ENCODE measurements at regions not wholly inside any gene's neighbourhood (a gene's known extent, or its start where the extent isn't known, plus 50 kb on each side); places are given as distances from the start of the nearest gene placed in this dataset.
"Not testable (repeated sequence)": the region's sequence is repeated elsewhere in the genome, so short reads cannot be mapped to it uniquely, and the experiment has no call there.

DNA sequence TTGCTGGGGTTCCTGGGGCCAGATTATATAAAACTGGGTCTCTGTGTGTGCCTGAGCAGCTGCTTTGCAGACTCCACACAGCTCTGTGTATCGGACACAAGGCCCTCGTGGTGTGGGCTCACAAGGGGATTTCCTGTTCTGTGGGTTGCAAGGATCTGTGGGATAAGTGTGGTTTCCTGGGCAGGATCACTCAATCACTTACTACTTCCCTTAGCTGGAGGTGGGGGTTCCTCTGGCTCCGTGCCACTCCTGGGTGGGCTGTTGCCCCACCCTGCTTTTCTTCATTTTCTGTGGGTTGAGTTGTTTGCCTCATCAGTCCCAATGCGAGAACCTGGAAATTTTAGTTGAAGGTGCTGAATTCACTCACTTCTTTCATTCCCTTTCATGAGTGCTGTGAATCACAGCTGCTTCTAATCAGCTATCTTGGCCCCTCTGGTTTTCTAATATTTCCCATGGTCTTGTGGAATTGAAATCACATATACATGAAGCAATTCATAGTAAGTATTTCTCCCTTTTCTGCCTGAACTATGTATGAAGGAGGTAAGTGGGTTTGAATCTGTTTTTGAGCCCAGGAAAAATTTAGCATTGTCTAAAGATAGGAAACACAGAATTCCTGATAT is 196.3 kb downstream of the DCDC2C start:
- Histone ChIP-seq H3K36me3 (ENCODE audit: control insufficient read depth, insufficient read depth, low read length) (no peaks in the 10 kb centered on the region), H3K9me3 (no peaks in the 10 kb centered on the region; the same call in 1 of the 2 replicates), H3K27me3 (replicated peaks; ENCODE audit: control insufficient read depth, insufficient read depth, low read length) (no peaks in the 10 kb centered on the region), H3K4me3 (ENCODE audit: low read depth, low read length) (no peak overlapping the region), H3K4me1 (no peaks in the 10 kb centered on the region)
- no peak overlapping the region for H3K27ac Mint-ChIP-seq (ENCODE audit: unreplicated experiment)
- intact Hi-C loops (cut with micrococcal nuclease; ENCODE audit: unreplicated experiment) = no loop called here
- BruUV-seq (replicated peaks) = no TSS peak
- ChIA-PET CTCF (no interaction called here), POLR2A (no interaction called here)
- H3K4me1 Mint-ChIP-seq (ENCODE audit: low read depth, unreplicated experiment) = no peaks in the 10 kb centered on the region
- H3K4me3 Mint-ChIP-seq (ENCODE audit: unreplicated experiment) = no peak overlapping the region
- peaks cover 2% of the 10 kb centered on the region for H3K27me3 Mint-ChIP-seq (ENCODE audit: insufficient read depth, unreplicated experiment)
- DNase-seq = no peak
- TF ChIP-seq, protein P1, sequence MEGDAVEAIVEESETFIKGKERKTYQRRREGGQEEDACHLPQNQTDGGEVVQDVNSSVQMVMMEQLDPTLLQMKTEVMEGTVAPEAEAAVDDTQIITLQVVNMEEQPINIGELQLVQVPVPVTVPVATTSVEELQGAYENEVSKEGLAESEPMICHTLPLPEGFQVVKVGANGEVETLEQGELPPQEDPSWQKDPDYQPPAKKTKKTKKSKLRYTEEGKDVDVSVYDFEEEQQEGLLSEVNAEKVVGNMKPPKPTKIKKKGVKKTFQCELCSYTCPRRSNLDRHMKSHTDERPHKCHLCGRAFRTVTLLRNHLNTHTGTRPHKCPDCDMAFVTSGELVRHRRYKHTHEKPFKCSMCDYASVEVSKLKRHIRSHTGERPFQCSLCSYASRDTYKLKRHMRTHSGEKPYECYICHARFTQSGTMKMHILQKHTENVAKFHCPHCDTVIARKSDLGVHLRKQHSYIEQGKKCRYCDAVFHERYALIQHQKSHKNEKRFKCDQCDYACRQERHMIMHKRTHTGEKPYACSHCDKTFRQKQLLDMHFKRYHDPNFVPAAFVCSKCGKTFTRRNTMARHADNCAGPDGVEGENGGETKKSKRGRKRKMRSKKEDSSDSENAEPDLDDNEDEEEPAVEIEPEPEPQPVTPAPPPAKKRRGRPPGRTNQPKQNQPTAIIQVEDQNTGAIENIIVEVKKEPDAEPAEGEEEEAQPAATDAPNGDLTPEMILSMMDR (IDR thresholded peaks at IDR 0.05; ENCODE audit: insufficient read depth in 1 of 2, low read depth in 1 of 2, low read length in 1 of 2, severe bottlenecking in 1 of 2, unreplicated experiment in 1 of 2) = no peak
- no peaks in the 10 kb centered on the region for H3K36me3 Mint-ChIP-seq (ENCODE audit: insufficient read depth, unreplicated experiment)
- peaks cover 12% of the 10 kb centered on the region for H3K9me3 Mint-ChIP-seq (ENCODE audit: unreplicated experiment)

DNA sequence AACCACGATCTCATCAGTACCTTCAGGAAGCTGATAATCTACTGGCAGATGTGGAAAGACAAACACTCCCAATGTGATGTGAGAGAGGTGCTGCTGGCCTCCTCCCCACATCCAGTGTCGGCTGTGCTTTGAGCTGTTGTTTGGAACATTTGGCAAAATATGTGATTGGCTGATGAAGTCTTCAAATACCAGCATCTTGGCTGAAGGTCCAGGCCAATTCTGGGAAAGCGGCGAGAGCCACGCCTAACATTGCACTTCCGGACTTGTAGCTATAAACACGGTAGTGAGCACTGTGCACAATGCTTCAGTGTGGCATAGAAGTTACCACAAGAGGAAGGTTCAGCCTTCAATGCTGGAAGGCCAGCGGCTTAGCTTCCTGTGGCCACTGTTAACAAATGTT is 198.8 kb downstream of the DCDC2C start:
- no peaks in the 10 kb centered on the region for H3K36me3 ChIP-seq (ENCODE audit: control insufficient read depth, insufficient read depth, low read length)

DNA sequence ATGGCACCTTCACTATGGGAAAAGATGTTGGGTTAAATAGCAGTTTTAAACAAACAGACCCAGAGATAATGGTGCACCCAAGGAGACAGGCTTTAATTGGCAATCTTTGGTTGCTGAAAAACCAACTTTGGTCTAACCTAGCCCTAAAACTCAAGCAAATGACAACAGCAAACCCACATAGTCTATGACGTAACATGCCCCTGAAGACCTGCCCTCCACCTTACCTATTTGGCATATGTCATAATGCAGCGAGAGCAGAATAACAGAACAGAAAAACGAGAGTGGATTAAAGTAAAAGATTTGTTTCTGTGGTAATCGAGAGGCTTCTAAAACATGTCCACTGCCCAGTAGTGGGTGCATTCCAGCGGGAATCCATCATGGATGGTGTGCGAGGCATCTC is 200.7 kb downstream of the DCDC2C start:
- TF ChIP-seq, protein P1 (IDR thresholded peaks at IDR 0.05; ENCODE audit: insufficient read depth in 1 of 2, low read depth in 1 of 2, low read length in 1 of 2, severe bottlenecking in 1 of 2, unreplicated experiment in 1 of 2) = no peak
- Mint-ChIP-seq H3K27ac (ENCODE audit: unreplicated experiment) (no peak overlapping the region), H3K9me3 (ENCODE audit: unreplicated experiment) (peaks cover 21% of the 10 kb centered on the region), H3K4me1 (ENCODE audit: low read depth, unreplicated experiment) (no peaks in the 10 kb centered on the region), H3K27me3 (ENCODE audit: insufficient read depth, unreplicated experiment) (peaks cover 2% of the 10 kb centered on the region), H3K4me3 (ENCODE audit: unreplicated experiment) (no peak overlapping the region), H3K36me3 (ENCODE audit: insufficient read depth, unreplicated experiment) (no peaks in the 10 kb centered on the region)
- CTCF ChIA-PET = no interaction called here
- BruUV-seq (replicated peaks) = no TSS peak
- POLR2A ChIA-PET = no interaction called here
- no peak for DNase-seq
- intact Hi-C loops (cut with micrococcal nuclease; ENCODE audit: unreplicated experiment) = no loop called here
- Histone ChIP-seq H3K36me3 (ENCODE audit: control insufficient read depth, insufficient read depth, low read length) (no peaks in the 10 kb centered on the region), H3K27me3 (replicated peaks; ENCODE audit: control insufficient read depth, insufficient read depth, low read length) (no peaks in the 10 kb centered on the region), H3K4me1 (no peaks in the 10 kb centered on the region), H3K4me3 (ENCODE audit: low read depth, low read length) (no peak overlapping the region), H3K9me3 (peaks cover 14% of the 10 kb centered on the region)

More for the DNA sequence above, 198.8 kb downstream of the DCDC2C start:
- Histone ChIP-seq H3K27me3 (replicated peaks; ENCODE audit: control insufficient read depth, insufficient read depth, low read length) (no peaks in the 10 kb centered on the region), H3K4me3 (ENCODE audit: low read depth, low read length) (no peak overlapping the region), H3K9me3 (peaks cover 5% of the 10 kb centered on the region), H3K4me1 (no peaks in the 10 kb centered on the region)
- no TSS peak for BruUV-seq (replicated peaks)
- Mint-ChIP-seq H3K4me1 (ENCODE audit: low read depth, unreplicated experiment) (no peaks in the 10 kb centered on the region), H3K27ac (ENCODE audit: unreplicated experiment) (no peak overlapping the region), H3K27me3 (ENCODE audit: insufficient read depth, unreplicated experiment) (peaks cover 2% of the 10 kb centered on the region), H3K4me3 (ENCODE audit: unreplicated experiment) (no peak overlapping the region), H3K36me3 (ENCODE audit: insufficient read depth, unreplicated experiment) (no peaks in the 10 kb centered on the region), H3K9me3 (ENCODE audit: unreplicated experiment) (peaks cover 7% of the 10 kb centered on the region)
- no peak for DNase-seq
- POLR2A ChIA-PET = no interaction called here
- CTCF ChIA-PET = no interaction called here
- intact Hi-C loops (cut with micrococcal nuclease; ENCODE audit: unreplicated experiment) = no loop called here
- TF ChIP-seq, protein P1 (IDR thresholded peaks at IDR 0.05; ENCODE audit: insufficient read depth in 1 of 2, low read depth in 1 of 2, low read length in 1 of 2, severe bottlenecking in 1 of 2, unreplicated experiment in 1 of 2) = no peak

DNA sequence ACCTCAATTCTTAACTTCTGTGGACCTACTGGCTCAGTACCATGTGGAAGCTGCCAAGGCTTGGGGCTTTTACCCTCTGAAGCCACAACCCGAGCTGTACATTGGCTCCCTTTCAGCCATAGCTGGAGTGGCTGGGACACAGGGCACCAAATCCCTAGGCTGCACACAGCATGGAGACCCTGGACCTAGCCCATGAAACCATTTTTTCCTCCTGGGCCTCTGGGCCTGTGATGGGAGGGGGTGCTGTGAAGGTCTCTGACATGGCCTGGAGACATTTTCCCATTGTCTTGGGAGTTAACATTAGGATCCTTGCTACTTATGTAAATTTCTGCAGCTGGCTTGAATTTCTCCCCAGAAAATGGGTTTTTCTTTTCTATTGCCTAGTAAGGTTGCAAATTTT is 205.1 kb downstream of the DCDC2C start:
- H3K27me3 ChIP-seq (replicated peaks; ENCODE audit: control insufficient read depth, insufficient read depth, low read length); H3K4me3 Mint-ChIP-seq (ENCODE audit: unreplicated experiment); H3K4me1 Mint-ChIP-seq (ENCODE audit: low read depth, unreplicated experiment); H3K27me3 Mint-ChIP-seq (ENCODE audit: insufficient read depth, unreplicated experiment); BruUV-seq (replicated peaks); H3K4me3 ChIP-seq (ENCODE audit: low read depth, low read length); CTCF ChIA-PET; H3K36me3 ChIP-seq (ENCODE audit: control insufficient read depth, insufficient read depth, low read length); H3K27ac Mint-ChIP-seq (ENCODE audit: unreplicated experiment); H3K4me1 ChIP-seq; intact Hi-C loops (cut with micrococcal nuclease; ENCODE audit: unreplicated experiment); H3K36me3 Mint-ChIP-seq (ENCODE audit: insufficient read depth, unreplicated experiment): not testable (repeated sequence)
- peaks cover 37% of the 10 kb centered on the region for H3K9me3 Mint-ChIP-seq (ENCODE audit: unreplicated experiment)
- DNase-seq = peak in 1 of 2 experiments; percentile 44
- POLR2A ChIA-PET = interaction anchor here (0.6 kb wide), 1 partner anchor 956 kb away, joined by 8 read pairs; no protein-coding TSS in a partner anchor
- H3K9me3 ChIP-seq = peaks cover 14% of the 10 kb centered on the region

Measured in Caco-2 (cell line).